Heart left ventricle (tissue), 13 donors: ENCODE measurements at regions not wholly inside any gene's neighbourhood (a gene's known extent, or its start where the extent isn't known, plus 50 kb on each side); places are given as distances from the start of the nearest gene placed in this dataset.

Experiments
- POLR2A ChIP-seq, 2 donors: fragments of 450-650 bp; IDR thresholded peaks; one replicate each; pipeline ENCODE4 v1.6.1; 2017; ENCODE audit warnings: antibody characterized with exemption in 2 of 2, mild to moderate bottlenecking in 2 of 2, moderate library complexity in 2 of 2
- TF ChIP-seq, protein P1 (sequence below), 12 donors: fragments of 200-600 bp; sonication (generic) in 4 of 12; IDR thresholded peaks; one replicate each; pipeline versions ENCODE4 v1.5.0 to v1.8.0; 2018 to 2022; ENCODE audit warnings: antibody characterized with exemption in 12 of 12, mild to moderate bottlenecking in 5 of 12
- donor health status: ischemic (EF 13 %, LVEDD 7.1; RV severe dilation, severe dysfunction).
- donor health status: DM: no; HTN: yes; CAD: no.
- donor health status: DM: no; HTN: no; CAD: no.
- donor health status: ischemic (EF 25% LVEDD 6.9; RV normal size, moderate dysfunction).
- donor health status: ischemic (EF 25% LVEDD 5.7; RV mildly dilated, moderate dysfunction).
- donor health status: ischemic (EF 35%, LVEDD 5.7; RV mildly dilated, moderate dysfunction).
- donor health status: nonischemic (EF 11% LVEDD 7.7; RV severe dilation, severe dysfunction).
- donor health status: DM: yes; HTN: yes; CAD: no.
- donor health status: PGD.
- donor health status: ischemic (EF 29% LVEDD 5.4; RV normal size, mild dysfunction).
- donor health status: nonischemic (EF 23%, LVEDD 6.1; RV moderate dilation, normal function).

DNA sequence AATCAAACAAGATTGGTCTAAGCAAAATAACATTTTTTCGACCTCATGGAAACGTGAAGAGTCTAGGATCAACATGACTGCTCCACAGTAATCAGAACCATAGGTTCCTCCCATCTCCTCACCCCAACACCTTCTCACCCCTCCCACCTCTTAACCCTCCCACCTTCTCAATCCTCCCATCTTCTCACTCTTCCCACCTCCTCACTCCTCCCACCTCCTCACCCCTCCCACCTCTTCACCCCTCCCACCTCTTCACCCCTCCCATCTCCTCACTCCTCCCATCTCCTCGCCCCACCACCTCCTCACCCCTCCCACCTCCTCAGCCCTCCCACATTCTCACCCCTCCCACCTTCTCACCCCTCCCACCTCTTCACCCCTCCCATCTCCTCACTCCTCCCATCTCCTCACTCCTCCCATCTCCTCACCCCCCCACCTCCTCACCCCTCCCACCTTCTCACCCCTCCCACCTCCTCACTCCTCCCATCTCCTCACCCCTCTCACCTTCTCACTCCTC, 567.4 kb downstream of the C6orf118 start:
- TF ChIP-seq, protein P1, sequence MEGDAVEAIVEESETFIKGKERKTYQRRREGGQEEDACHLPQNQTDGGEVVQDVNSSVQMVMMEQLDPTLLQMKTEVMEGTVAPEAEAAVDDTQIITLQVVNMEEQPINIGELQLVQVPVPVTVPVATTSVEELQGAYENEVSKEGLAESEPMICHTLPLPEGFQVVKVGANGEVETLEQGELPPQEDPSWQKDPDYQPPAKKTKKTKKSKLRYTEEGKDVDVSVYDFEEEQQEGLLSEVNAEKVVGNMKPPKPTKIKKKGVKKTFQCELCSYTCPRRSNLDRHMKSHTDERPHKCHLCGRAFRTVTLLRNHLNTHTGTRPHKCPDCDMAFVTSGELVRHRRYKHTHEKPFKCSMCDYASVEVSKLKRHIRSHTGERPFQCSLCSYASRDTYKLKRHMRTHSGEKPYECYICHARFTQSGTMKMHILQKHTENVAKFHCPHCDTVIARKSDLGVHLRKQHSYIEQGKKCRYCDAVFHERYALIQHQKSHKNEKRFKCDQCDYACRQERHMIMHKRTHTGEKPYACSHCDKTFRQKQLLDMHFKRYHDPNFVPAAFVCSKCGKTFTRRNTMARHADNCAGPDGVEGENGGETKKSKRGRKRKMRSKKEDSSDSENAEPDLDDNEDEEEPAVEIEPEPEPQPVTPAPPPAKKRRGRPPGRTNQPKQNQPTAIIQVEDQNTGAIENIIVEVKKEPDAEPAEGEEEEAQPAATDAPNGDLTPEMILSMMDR (IDR thresholded peaks at IDR 0.05): no peak
- no peak for TF ChIP-seq POLR2A (IDR thresholded peaks at IDR 0.05)
